PFSK-1 (cell line): ENCODE measurements at regions not wholly inside any gene's neighbourhood (a gene's known extent, or its start where the extent isn't known, plus 50 kb on each side); places are given as distances from the start of the nearest gene placed in this dataset.

Experiments
- FOXP2 ChIP-seq: optimal IDR thresholded peaks from 2 replicates; pipeline ENCODE3; 2011; ENCODE audit warnings: borderline replicate concordance, control low read depth, inconsistent platforms; ENCODE audit not compliant: insufficient read depth; ENCODE audit errors: extremely low read length, extremely low read depth
- POLR2AphosphoS5 ChIP-seq: IDR thresholded peaks from 2 replicates; pipeline ENCODE4 v1.6.1; 2012; ENCODE audit warnings: low read depth, mild to moderate bottlenecking, control low read depth, low read length, moderate library complexity
- SIN3A ChIP-seq: IDR thresholded peaks from 2 replicates; pipeline ENCODE4 v1.6.1; 2012; ENCODE audit warnings: mild to moderate bottlenecking, low read length, moderate library complexity, borderline replicate concordance; ENCODE audit not compliant: insufficient read depth
- TAF1 ChIP-seq: IDR thresholded peaks from 2 replicates; pipeline ENCODE4 v1.6.1; 2012; ENCODE audit warnings: low read length, control low read depth, borderline replicate concordance; ENCODE audit not compliant: insufficient read depth
- TF ChIP-seq, protein P1 (sequence below), 2 experiments: IDR thresholded peaks; 2 replicates each; pipeline versions ENCODE4 v1.6.1 to v1.8.0; 2011 to 2012; ENCODE audit warnings: low read depth in 2 of 2, low read length in 2 of 2, control low read depth in 1 of 2, inconsistent platforms in 1 of 2, mild to moderate bottlenecking in 1 of 2, moderate library complexity in 1 of 2; ENCODE audit not compliant: insufficient read depth in 1 of 2

DNA sequence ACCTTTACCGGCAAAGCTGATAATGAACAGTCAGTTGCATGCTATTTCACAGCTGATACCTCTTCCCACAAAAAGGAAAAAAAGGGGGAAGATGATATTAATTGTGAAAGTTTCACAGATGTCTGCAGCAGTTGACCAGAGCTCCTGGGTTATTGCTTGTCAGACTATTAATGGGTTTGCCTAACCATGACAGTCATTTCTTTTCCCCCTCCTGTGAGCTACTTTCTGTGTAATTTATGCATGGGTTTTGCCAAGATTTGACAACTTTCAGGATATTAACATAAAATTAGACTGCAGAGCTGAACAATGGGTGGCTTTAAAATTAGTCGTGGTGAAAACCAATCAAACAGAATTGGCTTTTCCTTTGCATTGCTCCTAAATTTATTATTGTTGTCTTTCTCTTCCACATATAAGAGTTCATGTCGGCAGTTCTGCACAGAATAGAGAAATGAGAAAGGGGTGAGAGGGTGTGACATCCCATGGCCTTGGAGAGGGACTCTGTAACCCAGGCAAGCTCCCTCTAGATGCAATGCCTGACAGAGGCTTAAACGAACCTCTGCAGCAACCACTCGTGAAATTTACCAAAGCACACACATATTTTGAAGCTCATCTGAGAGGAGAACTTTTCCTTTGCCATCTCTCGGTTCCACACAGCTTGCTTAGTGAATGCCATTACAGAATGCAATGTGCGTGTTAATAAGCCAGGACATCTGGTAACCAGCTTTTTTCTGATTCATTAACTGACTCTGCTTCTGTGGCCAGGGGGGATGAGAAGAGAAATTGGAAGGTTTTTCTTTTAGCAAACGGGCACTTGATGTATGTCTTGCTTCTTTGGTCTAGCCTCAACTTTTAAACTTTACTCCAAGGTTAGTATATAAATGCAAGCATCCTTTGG is 82.2 kb upstream of the ITGA4 start:
- TF ChIP-seq SIN3A (no peak), POLR2AphosphoS5 (no peak), TAF1 (no peak), FOXP2 (no peak)
- TF ChIP-seq, protein P1, sequence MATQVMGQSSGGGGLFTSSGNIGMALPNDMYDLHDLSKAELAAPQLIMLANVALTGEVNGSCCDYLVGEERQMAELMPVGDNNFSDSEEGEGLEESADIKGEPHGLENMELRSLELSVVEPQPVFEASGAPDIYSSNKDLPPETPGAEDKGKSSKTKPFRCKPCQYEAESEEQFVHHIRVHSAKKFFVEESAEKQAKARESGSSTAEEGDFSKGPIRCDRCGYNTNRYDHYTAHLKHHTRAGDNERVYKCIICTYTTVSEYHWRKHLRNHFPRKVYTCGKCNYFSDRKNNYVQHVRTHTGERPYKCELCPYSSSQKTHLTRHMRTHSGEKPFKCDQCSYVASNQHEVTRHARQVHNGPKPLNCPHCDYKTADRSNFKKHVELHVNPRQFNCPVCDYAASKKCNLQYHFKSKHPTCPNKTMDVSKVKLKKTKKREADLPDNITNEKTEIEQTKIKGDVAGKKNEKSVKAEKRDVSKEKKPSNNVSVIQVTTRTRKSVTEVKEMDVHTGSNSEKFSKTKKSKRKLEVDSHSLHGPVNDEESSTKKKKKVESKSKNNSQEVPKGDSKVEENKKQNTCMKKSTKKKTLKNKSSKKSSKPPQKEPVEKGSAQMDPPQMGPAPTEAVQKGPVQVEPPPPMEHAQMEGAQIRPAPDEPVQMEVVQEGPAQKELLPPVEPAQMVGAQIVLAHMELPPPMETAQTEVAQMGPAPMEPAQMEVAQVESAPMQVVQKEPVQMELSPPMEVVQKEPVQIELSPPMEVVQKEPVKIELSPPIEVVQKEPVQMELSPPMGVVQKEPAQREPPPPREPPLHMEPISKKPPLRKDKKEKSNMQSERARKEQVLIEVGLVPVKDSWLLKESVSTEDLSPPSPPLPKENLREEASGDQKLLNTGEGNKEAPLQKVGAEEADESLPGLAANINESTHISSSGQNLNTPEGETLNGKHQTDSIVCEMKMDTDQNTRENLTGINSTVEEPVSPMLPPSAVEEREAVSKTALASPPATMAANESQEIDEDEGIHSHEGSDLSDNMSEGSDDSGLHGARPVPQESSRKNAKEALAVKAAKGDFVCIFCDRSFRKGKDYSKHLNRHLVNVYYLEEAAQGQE (IDR thresholded peaks at IDR 0.05; ENCODE audit: insufficient read depth in 1 of 2, low read depth in 2 of 2, low read length in 2 of 2) = no peak
